BLaER1 treated with 17β-estradiol and CSF1 and Interleukin-3, amounts not matched to agents 10 nM and 100 nM (cell line): ENCODE measurements at regions not wholly inside any gene's neighbourhood (a gene's known extent, or its start where the extent isn't known, plus 50 kb on each side); places are given as distances from the start of the nearest gene placed in this dataset.
A peak's percentile ranks its signal among the peaks of the same experiment; 100 is the strongest.
"Not testable (repeated sequence)": the region's sequence is repeated elsewhere in the genome, so short reads cannot be mapped to it uniquely, and the experiment has no call there.

Experiments
- H3K27ac ChIP-seq, 11 experiments: shearing (Covaris generic); formaldehyde crosslinking; 2 replicates each; pipeline ENCODE4 v1.8.1; 2022
- H3K27me3 ChIP-seq, 11 experiments: shearing (Covaris generic); formaldehyde crosslinking; 2 replicates each; pipeline ENCODE4 v1.8.1; 2022
- H3K36me3 ChIP-seq, 11 experiments: shearing (Covaris generic); formaldehyde crosslinking; 2 replicates each; pipeline ENCODE4 v1.8.1; 2022
- H3K4me1 ChIP-seq, 10 experiments: shearing (Covaris generic); formaldehyde crosslinking; 2 replicates each; pipeline ENCODE4 v1.8.1; 2022
- H3K4me2 ChIP-seq, 11 experiments: shearing (Covaris generic); formaldehyde crosslinking; 2 replicates each; pipeline ENCODE4 v1.8.1; 2022
- H3K4me3 ChIP-seq, 10 experiments: shearing (Covaris generic); formaldehyde crosslinking; 2 replicates each; pipeline ENCODE4 v1.8.1; 2022
- H3K9ac ChIP-seq, 11 experiments: shearing (Covaris generic); formaldehyde crosslinking; 2 replicates each; pipeline ENCODE4 v1.8.1; 2022
- H3K9me3 ChIP-seq, 11 experiments: shearing (Covaris generic); formaldehyde crosslinking; replicated peaks in 1 of 11; 2 replicates each; pipeline ENCODE4 v1.8.1; 2022
- H4K20me1 ChIP-seq, 11 experiments: shearing (Covaris generic); formaldehyde crosslinking; 2 replicates each; pipeline ENCODE4 v1.8.1; 2022
- Cebpa-rat ChIP-seq, 11 experiments: shearing (Covaris generic); IDR thresholded peaks; 2 replicates each; pipeline ENCODE4 v1.8.1; 2022

GRCh38 chr1:191498318-191498717 is 659.9 kb upstream of the RGS18 start:
- H3K4me2 ChIP-seq: peak overlapping the region in 6 of 11 experiments; percentile 0 to 52 (median 28); a peak in 6 of 22 replicates
- H3K4me1 ChIP-seq: peaks cover 3 to 11% (median 8%) of the 10 kb centered on the region in 10 experiments; a peak in 11 of 20 replicates
- H3K36me3 ChIP-seq: no peaks in the 10 kb centered on the region
- H3K9ac ChIP-seq: no peak overlapping the region
- H4K20me1 ChIP-seq: no peaks in the 10 kb centered on the region
- no peak for TF ChIP-seq Cebpa-rat (IDR thresholded peaks at IDR 0.05)
- H3K27ac ChIP-seq: peak overlapping the region in 1 of 11 experiments; percentile 19; a peak in 2 of 22 replicates
- H3K27me3 ChIP-seq: no peaks in the 10 kb centered on the region
- no peaks in the 10 kb centered on the region for H3K9me3 ChIP-seq
- no peak overlapping the region for H3K4me3 ChIP-seq

GRCh38 chr1:191498825-191499224 is 659.4 kb upstream of the RGS18 start:
- Histone ChIP-seq H3K9me3 (no peaks in the 10 kb centered on the region), H3K4me3 (no peak overlapping the region), H3K27ac (peak overlapping the region in 1 of 11 experiments; percentile 19; a peak in 3 of 22 replicates), H3K4me1 (peaks cover 3 to 11% (median 8%) of the 10 kb centered on the region in 10 experiments; a peak in 11 of 20 replicates), H3K9ac (no peak overlapping the region), H3K36me3 (no peaks in the 10 kb centered on the region), H4K20me1 (no peaks in the 10 kb centered on the region), H3K4me2 (peak overlapping the region in 7 of 11 experiments; percentile 0 to 52 (median 28); a peak in 7 of 22 replicates), H3K27me3 (no peaks in the 10 kb centered on the region)
- no peak for TF ChIP-seq Cebpa-rat (IDR thresholded peaks at IDR 0.05)

- H3K4me2 ChIP-seq: no peak overlapping the region
- no peaks in the 10 kb centered on the region for H3K36me3 ChIP-seq
- H3K4me3 ChIP-seq: no peak overlapping the region
- TF ChIP-seq Cebpa-rat (IDR thresholded peaks at IDR 0.05): no peak
- H3K4me1 ChIP-seq: no peaks in the 10 kb centered on the region
- H3K9me3 ChIP-seq: no peaks in the 10 kb centered on the region
- no peaks in the 10 kb centered on the region for H3K27me3 ChIP-seq
- no peak overlapping the region for H3K9ac ChIP-seq
- no peak overlapping the region for H3K27ac ChIP-seq
- no peaks in the 10 kb centered on the region for H4K20me1 ChIP-seq
Measured at GRCh38 chr1:191504999-191505398, 653.3 kb upstream of the RGS18 start.

- no peak overlapping the region for H3K4me3 ChIP-seq
- H3K4me2 ChIP-seq: no peak overlapping the region
- H3K4me1 ChIP-seq: no peaks in the 10 kb centered on the region
- no peaks in the 10 kb centered on the region for H4K20me1 ChIP-seq
- H3K27me3 ChIP-seq: no peaks in the 10 kb centered on the region
- H3K36me3 ChIP-seq: no peaks in the 10 kb centered on the region
- no peak overlapping the region for H3K27ac ChIP-seq
- peaks cover 0 to 5% (median 0%) of the 10 kb centered on the region in 11 experiments; a peak in 5 of 22 replicates for H3K9me3 ChIP-seq
- TF ChIP-seq Cebpa-rat (IDR thresholded peaks at IDR 0.05): no peak
- H3K9ac ChIP-seq: no peak overlapping the region
Measured at GRCh38 chr1:191508239-191508638, 650.0 kb upstream of the RGS18 start.

- not testable (repeated sequence) for H3K4me1 ChIP-seq, H3K27ac ChIP-seq, H3K36me3 ChIP-seq, H4K20me1 ChIP-seq, H3K27me3 ChIP-seq, H3K9ac ChIP-seq, H3K4me2 ChIP-seq, H3K4me3 ChIP-seq
- peaks cover 0 to 11% (median 6%) of the 10 kb centered on the region in 11 experiments; a peak in 6 of 22 replicates for H3K9me3 ChIP-seq
Measured at GRCh38 chr1:191511480-191511879, 646.8 kb upstream of the RGS18 start.

- H3K4me3 ChIP-seq: no peak overlapping the region
- peaks cover 0 to 9% (median 6%) of the 10 kb centered on the region in 11 experiments; a peak in 6 of 22 replicates for H3K9me3 ChIP-seq
- no peaks in the 10 kb centered on the region for H3K4me1 ChIP-seq
- no peak overlapping the region for H3K9ac ChIP-seq
- no peak for TF ChIP-seq Cebpa-rat (IDR thresholded peaks at IDR 0.05)
- H4K20me1 ChIP-seq: no peaks in the 10 kb centered on the region
- H3K36me3 ChIP-seq: no peaks in the 10 kb centered on the region
- H3K27ac ChIP-seq: no peak overlapping the region
- no peak overlapping the region for H3K4me2 ChIP-seq
- H3K27me3 ChIP-seq: no peaks in the 10 kb centered on the region
Measured at GRCh38 chr1:191517826-191518225, 640.4 kb upstream of the RGS18 start.

GRCh38 chr1:191519519-191519918 is 638.7 kb upstream of the RGS18 start:
- H3K27me3 ChIP-seq: no peaks in the 10 kb centered on the region
- H3K9me3 ChIP-seq: no peaks in the 10 kb centered on the region
- H3K27ac ChIP-seq: no peak overlapping the region
- H3K4me1 ChIP-seq: no peaks in the 10 kb centered on the region
- no peak overlapping the region for H3K9ac ChIP-seq
- no peak for TF ChIP-seq Cebpa-rat (IDR thresholded peaks at IDR 0.05)
- H4K20me1 ChIP-seq: no peaks in the 10 kb centered on the region
- H3K4me3 ChIP-seq: no peak overlapping the region
- H3K36me3 ChIP-seq: no peaks in the 10 kb centered on the region
- H3K4me2 ChIP-seq: no peak overlapping the region

- TF ChIP-seq Cebpa-rat (IDR thresholded peaks at IDR 0.05): no peak
- H3K27ac ChIP-seq: no peak overlapping the region
Measured at GRCh38 chr1:191520345-191520744, 637.9 kb upstream of the RGS18 start.

GRCh38 chr1:191525944-191526343 is 632.3 kb upstream of the RGS18 start:
- H3K27ac ChIP-seq, H3K36me3 ChIP-seq, H3K9ac ChIP-seq, H4K20me1 ChIP-seq, H3K27me3 ChIP-seq, H3K4me3 ChIP-seq, H3K9me3 ChIP-seq, H3K4me2 ChIP-seq: not testable (repeated sequence)
- H3K4me1 ChIP-seq: peaks cover 0 to 12% (median 9%) of the 10 kb centered on the region in 10 experiments; a peak in 14 of 20 replicates

More at GRCh38 chr1:191520345-191520744, 637.9 kb upstream of the RGS18 start:
- Histone ChIP-seq H3K4me3 (no peak overlapping the region), H3K27me3 (no peaks in the 10 kb centered on the region), H3K4me2 (no peak overlapping the region), H3K9me3 (no peaks in the 10 kb centered on the region), H3K9ac (no peak overlapping the region), H3K4me1 (no peaks in the 10 kb centered on the region), H4K20me1 (no peaks in the 10 kb centered on the region), H3K36me3 (no peaks in the 10 kb centered on the region)

GRCh38 chr1:191528275-191528674 is 630.0 kb upstream of the RGS18 start:
- Histone ChIP-seq H3K9ac (no peak overlapping the region), H3K36me3 (no peaks in the 10 kb centered on the region), H3K27ac (no peak overlapping the region), H4K20me1 (no peaks in the 10 kb centered on the region), H3K4me1 (peaks cover 0 to 20% (median 13%) of the 10 kb centered on the region in 10 experiments; a peak in 14 of 20 replicates), H3K27me3 (no peaks in the 10 kb centered on the region), H3K4me2 (no peak overlapping the region), H3K4me3 (no peak overlapping the region), H3K9me3 (no peaks in the 10 kb centered on the region)
- TF ChIP-seq Cebpa-rat (IDR thresholded peaks at IDR 0.05): no peak
